Parathyroid adenoma (tissue), 2 donors: ENCODE measurements at regions not wholly inside any gene's neighbourhood (a gene's known extent, or its start where the extent isn't known, plus 50 kb on each side); places are given as distances from the start of the nearest gene placed in this dataset.

Experiments used
- H2AFZ ChIP-seq: fragments of 300-600 bp; sonication (generic); one replicate; pipeline ENCODE4 v1.7.0; 2017; ENCODE audit warnings: antibody characterized with exemption, mild to moderate bottlenecking
- H3K27ac ChIP-seq: fragments of 300-600 bp; sonication (generic); one replicate; pipeline ENCODE4 v1.7.0; 2017
- H3K27me3 ChIP-seq: fragments of 300-600 bp; sonication (generic); one replicate; pipeline ENCODE4 v1.7.0; 2017; ENCODE audit warnings: low read length; ENCODE audit not compliant: control insufficient read depth, insufficient read depth
- H3K36me3 ChIP-seq: fragments of 300-600 bp; sonication (generic); one replicate; pipeline ENCODE4 v1.7.0; 2017; ENCODE audit warnings: low read length; ENCODE audit not compliant: control insufficient read depth, insufficient read depth
- H3K4me1 ChIP-seq: fragments of 300-600 bp; sonication (generic); one replicate; pipeline ENCODE4 v1.7.0; 2017; ENCODE audit warnings: control low read depth
- H3K4me2 ChIP-seq: fragments of 300-600 bp; sonication (generic); one replicate; pipeline ENCODE4 v1.7.0; 2017; ENCODE audit warnings: low read length
- H3K4me3 ChIP-seq: fragments of 300-600 bp; sonication (generic); one replicate; pipeline ENCODE4 v1.7.0; 2017; ENCODE audit warnings: low read depth, low read length
- H3K79me2 ChIP-seq: fragments of 300-600 bp; sonication (generic); one replicate; pipeline ENCODE4 v1.7.0; 2017; ENCODE audit warnings: control low read depth
- H3K9ac ChIP-seq: fragments of 300-600 bp; sonication (generic); one replicate; pipeline ENCODE4 v1.7.0; 2017; ENCODE audit warnings: mild to moderate bottlenecking
- H3K9me3 ChIP-seq: fragments of 300-600 bp; sonication (generic); one replicate; pipeline ENCODE4 v1.7.0; 2017; ENCODE audit warnings: low read length; ENCODE audit not compliant: control insufficient read depth
- CTCF ChIP-seq: fragments of 300-600 bp; sonication (generic); IDR thresholded peaks from one replicate; pipeline ENCODE4 v1.7.0; 2017; ENCODE audit warnings: antibody characterized with exemption, mild to moderate bottlenecking
- donor health status: primary hyperparathyroidism.

DNA sequence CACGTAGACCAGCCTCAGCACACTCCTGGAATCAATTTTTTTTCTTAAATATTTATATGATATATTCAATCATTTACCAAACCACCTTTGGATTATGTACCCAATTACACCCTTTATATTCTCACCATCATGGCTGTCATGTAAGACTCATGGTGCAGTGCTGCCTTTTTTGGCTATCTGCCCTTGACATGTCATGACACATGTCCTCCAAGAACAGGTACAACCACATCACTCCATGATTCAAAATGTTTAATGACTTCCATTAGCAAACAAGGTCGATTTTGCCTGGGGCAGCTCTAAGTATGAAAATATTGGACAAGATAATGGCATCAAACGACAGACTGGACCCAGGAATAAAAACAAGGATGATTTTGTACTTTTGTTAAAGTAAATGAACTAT lies 861.1 kb upstream of the ADAMTS5 start:
- no peak overlapping the region for H3K9ac ChIP-seq
- no peak overlapping the region for H3K27ac ChIP-seq
- H3K4me2 ChIP-seq, result no peak overlapping the region
- H3K9me3 ChIP-seq, result no peaks in the 10 kb centered on the region
- no peak overlapping the region for H2AFZ ChIP-seq
- no peaks in the 10 kb centered on the region for H3K4me1 ChIP-seq
- H3K79me2 ChIP-seq, result no peaks in the 10 kb centered on the region
- no peaks in the 10 kb centered on the region for H3K27me3 ChIP-seq
- TF ChIP-seq CTCF, result no peak
- no peak overlapping the region for H3K4me3 ChIP-seq
- H3K36me3 ChIP-seq, result no peaks in the 10 kb centered on the region

GRCh38 chr21:27825035-27825434 lies 858.1 kb upstream of the ADAMTS5 start:
- Histone ChIP-seq H2AFZ (no peak overlapping the region), H3K27me3 (no peaks in the 10 kb centered on the region), H3K9me3 (no peaks in the 10 kb centered on the region), H3K27ac (no peak overlapping the region), H3K79me2 (no peaks in the 10 kb centered on the region), H3K4me1 (no peaks in the 10 kb centered on the region), H3K36me3 (no peaks in the 10 kb centered on the region), H3K4me3 (no peak overlapping the region), H3K9ac (no peak overlapping the region), H3K4me2 (no peak overlapping the region)
- no peak for TF ChIP-seq CTCF

- TF ChIP-seq CTCF, result no peak
- H3K9me3 ChIP-seq, result no peaks in the 10 kb centered on the region
- H3K4me1 ChIP-seq, result no peaks in the 10 kb centered on the region
- H3K4me3 ChIP-seq, result no peak overlapping the region
- no peak overlapping the region for H3K27ac ChIP-seq
- H3K36me3 ChIP-seq, result no peaks in the 10 kb centered on the region
- no peaks in the 10 kb centered on the region for H3K27me3 ChIP-seq
- no peaks in the 10 kb centered on the region for H3K79me2 ChIP-seq
- H2AFZ ChIP-seq, result no peak overlapping the region
- H3K9ac ChIP-seq, result no peak overlapping the region
- H3K4me2 ChIP-seq, result no peak overlapping the region
Observed at GRCh38 chr21:27823652-27824201, 856.8 kb upstream of the ADAMTS5 start.

- Histone ChIP-seq H3K79me2 (no peaks in the 10 kb centered on the region), H3K4me3 (no peak overlapping the region), H3K9ac (no peak overlapping the region), H2AFZ (no peak overlapping the region), H3K27ac (no peak overlapping the region), H3K4me2 (no peak overlapping the region), H3K4me1 (no peaks in the 10 kb centered on the region), H3K27me3 (no peaks in the 10 kb centered on the region), H3K36me3 (no peaks in the 10 kb centered on the region), H3K9me3 (no peaks in the 10 kb centered on the region)
- TF ChIP-seq CTCF, result no peak
Observed at GRCh38 chr21:27820342-27820741, 853.5 kb upstream of the ADAMTS5 start.

DNA sequence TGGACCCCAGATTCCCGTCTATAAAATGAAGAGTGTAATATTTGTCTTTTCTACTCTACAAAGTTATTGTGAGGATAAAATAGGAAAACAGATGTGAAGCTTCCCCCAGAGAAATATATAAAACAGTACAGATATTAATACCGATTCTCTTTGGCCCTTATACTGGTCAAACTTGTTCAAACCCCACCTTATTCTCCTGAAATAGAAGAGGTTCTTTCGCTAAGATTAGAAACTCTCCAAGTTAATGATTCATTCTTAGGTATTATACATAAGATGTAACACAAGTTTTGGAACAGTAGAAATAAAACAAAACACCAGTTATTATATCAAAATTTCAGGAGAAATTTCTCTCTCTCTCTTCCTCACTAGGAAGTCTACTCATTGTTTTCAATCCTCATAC lies 852.4 kb upstream of the ADAMTS5 start:
- TF ChIP-seq CTCF, result no peak
- H3K9me3 ChIP-seq, result no peaks in the 10 kb centered on the region
- H2AFZ ChIP-seq, result no peak overlapping the region
- H3K4me3 ChIP-seq, result no peak overlapping the region
- H3K27ac ChIP-seq, result no peak overlapping the region
- H3K4me2 ChIP-seq, result no peak overlapping the region
- H3K36me3 ChIP-seq, result no peaks in the 10 kb centered on the region
- no peaks in the 10 kb centered on the region for H3K27me3 ChIP-seq
- H3K9ac ChIP-seq, result no peak overlapping the region
- no peaks in the 10 kb centered on the region for H3K4me1 ChIP-seq
- no peaks in the 10 kb centered on the region for H3K79me2 ChIP-seq
